Stimulated activated CD4-positive, alpha-beta T cell treated with anti-CD3 and anti-CD28 coated beads, Interleukin-1b, Interleukin-23, amount 100 ng/mL, for 4 hours (primary cell): ENCODE measurements at regions not wholly inside any gene's neighbourhood (a gene's known extent, or its start where the extent isn't known, plus 50 kb on each side); places are given as distances from the start of the nearest gene placed in this dataset.

ENCODE experiments used
- DNase-seq, 2 donors: peaks; one replicate each; pipeline ENCODE4 v3.0.0-alpha.2; 2020; ENCODE audit warnings: low read depth in 2 of 2

DNA sequence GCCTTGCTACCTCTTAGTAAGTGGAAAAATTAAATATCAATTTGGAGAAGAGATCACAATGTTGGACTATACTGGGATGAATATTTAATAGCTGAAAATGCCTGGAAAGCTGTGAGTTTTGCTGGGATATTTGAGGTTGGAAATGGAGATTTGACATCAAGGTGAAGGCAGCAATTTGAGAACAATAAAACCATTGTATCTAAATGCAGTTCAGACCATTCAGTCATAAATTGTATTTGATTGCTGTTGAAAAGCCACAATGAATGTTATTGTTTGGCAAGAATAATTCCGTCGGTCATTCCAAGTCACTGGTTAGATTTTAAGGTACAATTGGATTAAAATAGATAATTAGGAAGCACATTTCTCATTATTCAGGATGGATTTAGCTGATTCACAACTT is 325.6 kb downstream of the HRH4 start:
- DNase-seq: no peak

DNA sequence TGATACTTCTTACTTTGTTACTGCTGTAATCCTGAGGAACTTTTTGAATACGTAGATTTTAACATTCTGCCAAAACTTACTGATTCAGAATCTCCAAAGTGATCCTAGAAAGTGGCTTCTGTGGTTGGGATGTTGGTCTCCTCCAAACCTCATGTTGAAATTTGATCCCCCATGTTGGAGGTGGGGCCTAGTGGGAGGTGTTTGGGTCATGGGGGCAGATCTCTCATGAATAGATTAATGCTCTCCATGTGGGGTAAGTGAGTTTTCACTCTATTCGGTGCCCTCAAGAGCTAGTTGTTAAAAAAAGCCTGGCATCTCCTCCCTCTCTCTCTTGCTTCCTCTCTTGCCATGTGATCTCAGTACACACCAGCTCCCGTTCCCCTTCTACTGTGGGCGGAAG is 329.9 kb downstream of the HRH4 start:
- no peak for DNase-seq

GRCh38 chr18:24791751-24792545 is 331.5 kb downstream of the HRH4 start:
- no peak for DNase-seq

GRCh38 chr18:24793742-24794141 is 333.3 kb downstream of the HRH4 start:
- no peak for DNase-seq

DNA sequence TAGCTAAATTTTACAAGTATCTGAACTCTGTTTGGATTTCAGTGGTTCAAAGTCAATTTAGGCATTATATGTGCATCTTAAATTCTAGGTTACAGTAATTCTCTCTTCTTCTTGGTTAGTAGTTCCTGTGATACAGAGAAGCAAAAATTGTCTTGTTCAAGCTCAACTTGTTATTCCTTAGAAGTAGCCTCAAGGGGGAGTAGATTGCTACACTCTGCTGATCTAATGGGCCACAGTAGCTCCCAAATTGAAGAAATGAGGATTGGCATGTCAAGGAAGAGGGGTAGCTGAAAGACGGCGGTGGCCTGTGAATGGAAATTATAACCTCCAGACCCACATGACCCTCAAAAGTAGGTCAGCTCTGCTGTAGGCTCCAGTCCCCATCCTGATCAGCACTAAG is 334.7 kb downstream of the HRH4 start:
- DNase-seq: no peak

DNA sequence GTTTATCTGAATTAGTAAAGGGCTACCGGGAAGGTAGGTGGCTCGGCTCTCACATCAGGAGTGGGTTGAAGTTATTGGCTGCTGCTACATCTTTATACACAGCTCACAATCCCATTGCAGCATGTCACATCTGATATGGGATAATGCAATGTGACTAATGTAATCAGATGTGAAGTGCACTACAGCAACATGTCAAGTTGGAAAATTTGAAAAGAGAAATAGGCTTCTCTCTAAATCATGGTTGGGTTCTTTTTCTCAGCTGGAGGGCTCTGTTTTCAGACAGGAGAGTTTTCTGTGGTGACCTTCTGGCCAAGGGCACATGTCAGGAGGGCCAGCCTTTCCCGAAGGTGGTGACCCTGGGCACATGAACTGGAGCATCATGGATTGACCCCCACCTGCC is 337.5 kb downstream of the HRH4 start:
- no peak for DNase-seq

DNA sequence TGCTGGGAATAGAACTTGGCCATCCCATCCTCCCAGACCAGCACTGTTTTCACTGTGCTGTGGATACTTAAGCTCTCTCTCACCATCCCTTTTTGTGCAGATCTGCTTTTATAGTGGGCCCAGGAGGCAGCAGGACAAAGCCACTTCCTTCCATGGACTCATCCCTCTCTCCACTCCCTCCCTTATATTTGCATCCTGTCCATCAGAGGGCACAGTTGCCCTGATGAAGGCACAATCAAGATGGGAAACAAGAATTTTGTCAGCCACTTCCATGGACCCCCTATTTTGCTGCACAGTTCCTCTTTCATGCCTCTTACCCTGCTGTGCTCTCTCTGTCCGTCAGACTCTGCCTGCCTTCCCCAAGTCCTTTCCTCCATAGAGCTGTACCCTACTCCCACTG is 338.7 kb downstream of the HRH4 start:
- no peak for DNase-seq

DNA sequence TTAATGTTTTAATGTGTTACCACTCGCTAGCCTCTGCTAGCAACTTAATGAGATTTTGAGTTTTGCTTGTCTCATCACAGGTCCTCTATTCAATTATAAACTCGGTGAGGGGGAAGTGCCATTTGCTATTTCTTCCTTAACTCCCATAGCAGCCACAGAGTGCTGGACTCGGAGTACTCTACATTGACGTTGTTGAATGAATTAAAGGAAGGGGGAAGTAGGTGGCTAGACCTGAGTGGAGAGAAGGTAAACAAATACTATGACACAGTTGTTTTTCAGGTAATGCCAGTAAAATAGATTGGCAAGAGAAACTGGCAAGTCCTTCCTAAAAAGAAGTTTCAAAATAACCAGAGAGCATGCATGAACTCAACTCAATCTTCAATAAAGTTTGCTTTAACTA is 339.3 kb downstream of the HRH4 start:
- no peak for DNase-seq

DNA sequence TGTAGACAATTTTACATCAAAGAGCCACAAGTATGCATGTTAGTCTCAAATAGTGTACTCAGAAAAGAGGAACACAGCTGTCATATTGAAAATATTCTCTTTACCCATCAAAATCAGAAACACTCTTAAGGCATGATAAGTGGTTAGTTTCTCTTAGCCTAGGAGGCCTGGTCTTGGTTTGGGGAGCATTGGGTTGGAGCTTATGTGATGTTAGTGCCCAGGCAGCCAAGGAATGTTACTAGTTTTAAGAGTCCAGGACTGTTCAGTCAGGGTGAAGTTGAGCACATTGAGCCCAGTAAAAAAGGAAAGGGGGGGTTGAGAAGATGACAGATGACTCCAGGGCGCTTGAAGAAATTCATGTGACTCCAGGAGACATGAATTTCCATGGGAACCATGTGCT is 340.6 kb downstream of the HRH4 start:
- DNase-seq: no peak

DNA sequence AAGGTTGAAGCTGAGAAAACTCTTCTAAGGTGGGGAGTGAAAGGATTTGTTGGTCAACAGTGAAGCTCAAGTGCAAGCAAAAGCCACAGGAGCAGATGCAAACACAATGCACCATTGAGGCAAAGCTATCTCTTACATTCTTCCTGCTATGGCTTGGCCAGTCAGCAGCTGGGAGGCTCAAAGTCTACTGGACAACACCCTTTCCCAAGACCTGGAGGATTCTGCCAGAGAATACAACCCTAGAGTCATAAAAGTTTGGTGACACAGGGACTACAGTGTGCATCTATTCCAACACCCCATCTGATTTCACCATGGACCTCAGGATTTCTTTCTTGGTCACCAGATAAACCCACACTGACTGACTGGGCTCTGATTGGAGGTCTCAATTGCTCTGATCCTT is 342.0 kb downstream of the HRH4 start:
- no peak for DNase-seq

- no peak for DNase-seq
These were observed 344.7 kb downstream of the HRH4 start for GRCh38 chr18:24805156-24805555.

- no peak for DNase-seq
These were observed 348.9 kb downstream of the HRH4 start for GRCh38 chr18:24809173-24809950.

GRCh38 chr18:24810561-24811305 is 350.3 kb downstream of the HRH4 start:
- DNase-seq: no peak

GRCh38 chr18:24811950-24812681 is 351.7 kb downstream of the HRH4 start:
- no peak for DNase-seq

GRCh38 chr18:24814521-24814920 is 354.1 kb downstream of the HRH4 start:
- no peak for DNase-seq

GRCh38 chr18:24817150-24817549 is 356.7 kb downstream of the HRH4 start:
- no peak for DNase-seq

DNA sequence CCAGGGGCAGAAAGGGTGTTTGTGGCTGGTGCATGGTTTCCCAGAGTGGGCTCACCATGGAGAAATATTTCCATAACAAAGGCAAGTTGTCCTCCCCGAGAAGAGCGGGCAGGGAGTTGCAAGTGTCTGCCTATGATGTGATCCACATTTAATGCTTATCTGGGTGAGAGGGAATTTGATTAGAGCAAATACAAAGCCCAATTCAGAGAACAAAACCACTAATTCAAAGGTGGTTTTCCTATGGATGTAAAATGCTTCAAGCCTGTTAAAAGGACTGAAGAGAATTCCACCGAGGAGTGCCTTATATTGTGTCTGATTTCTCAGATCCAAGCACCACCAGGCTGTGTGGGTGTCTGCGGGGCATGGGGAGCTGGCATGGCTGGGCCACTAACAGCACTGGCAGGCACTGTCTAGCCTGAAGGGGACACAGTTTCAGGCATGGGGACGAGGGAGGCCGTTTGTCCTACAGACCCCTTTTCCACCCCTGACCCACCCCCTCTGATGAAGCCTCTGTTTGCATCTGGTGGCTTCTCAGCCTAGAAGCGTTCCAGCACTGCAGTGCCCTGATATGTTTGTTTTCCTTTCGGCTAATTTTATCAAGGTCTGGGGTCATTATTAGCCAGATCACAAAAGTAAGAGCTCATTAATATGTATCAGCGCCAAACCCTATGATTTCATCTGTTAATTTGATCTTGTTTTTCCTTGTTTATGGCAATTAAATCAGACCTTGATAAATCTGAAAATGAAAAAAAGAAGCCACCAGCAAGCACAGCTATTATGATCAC is 357.3 kb downstream of the HRH4 start:
- no peak for DNase-seq

- DNase-seq: no peak
These were observed 358.0 kb downstream of the HRH4 start for GRCh38 chr18:24818441-24818840.

DNA sequence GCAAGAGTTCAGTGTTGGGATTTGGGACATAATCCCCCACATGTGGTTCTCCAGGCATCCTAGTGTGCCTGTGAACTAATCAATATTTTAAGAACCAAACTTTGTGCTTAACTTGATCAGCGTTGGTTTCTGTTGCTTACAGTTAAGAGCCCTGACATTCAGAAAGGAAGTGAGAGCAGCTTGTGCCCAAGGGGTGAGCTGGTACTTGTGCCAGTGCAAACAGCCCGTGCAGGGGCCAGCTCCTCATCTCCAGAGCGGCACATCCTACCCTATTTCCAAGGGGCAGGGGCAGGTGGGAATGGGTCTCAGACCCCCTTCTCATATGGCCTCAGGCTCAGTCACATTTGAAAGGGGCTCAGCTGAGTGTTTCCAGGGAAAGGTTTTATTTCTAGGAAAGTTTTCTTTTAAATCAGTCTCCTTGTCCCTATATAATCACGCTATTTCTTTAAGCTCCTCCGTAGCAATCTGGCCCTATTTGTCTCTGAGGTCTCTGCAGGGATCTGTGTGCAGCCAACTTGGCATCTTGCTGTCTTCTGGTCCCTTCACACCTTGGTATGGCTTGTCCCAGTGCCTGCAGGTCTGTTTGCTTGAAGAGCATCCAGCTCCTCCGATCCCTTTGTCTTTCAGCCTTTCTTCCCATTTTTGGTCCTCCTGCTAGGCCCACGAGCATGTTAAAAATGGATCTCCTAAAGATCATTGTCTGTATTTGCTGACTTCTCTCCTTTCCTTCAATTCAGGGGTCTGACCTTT is 358.9 kb downstream of the HRH4 start:
- no peak for DNase-seq

GRCh38 chr18:24825397-24825796 is 365.0 kb downstream of the HRH4 start:
- no peak for DNase-seq
